ENCODE measurements at regions not wholly inside any gene's neighbourhood (a gene's known extent, or its start where the extent isn't known, plus 50 kb on each side); places are given as distances from the start of the nearest gene placed in this dataset.

DNA sequence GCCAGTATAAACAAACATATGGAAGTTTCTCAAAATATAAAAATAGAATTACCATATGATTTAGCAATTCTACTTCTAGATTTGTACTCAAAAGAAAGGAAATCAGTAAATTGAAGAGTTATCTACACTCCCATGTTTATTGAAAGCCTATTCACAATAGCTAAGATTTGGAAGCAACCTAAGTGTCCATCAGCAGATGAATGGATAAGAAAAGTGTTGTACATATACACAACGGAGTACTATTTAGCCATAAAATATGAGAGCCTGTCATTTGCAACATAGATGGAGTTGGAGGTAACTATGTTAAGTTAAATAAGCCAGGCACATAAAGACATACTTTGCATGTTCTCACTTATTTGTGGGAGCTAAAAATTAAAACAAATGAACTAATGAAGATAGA lies 257.8 kb downstream of the TEX13C start:
- TF ChIP-seq EZH2 (IDR thresholded peaks at IDR 0.05; ENCODE audit: borderline replicate concordance, low read depth, low read length, severe bottlenecking) (no peak), POLR2AphosphoS5 (IDR thresholded peaks at IDR 0.05; ENCODE audit: insufficient read depth, low read depth, low read length) (no peak), JUN (IDR thresholded peaks at IDR 0.05; ENCODE audit: borderline replicate concordance, insufficient read depth, insufficient read length, low read depth) (no peak), POLR2A (IDR thresholded peaks at IDR 0.05; ENCODE audit: low read depth, low read length) (no peak)
- TF ChIP-seq, protein P1, sequence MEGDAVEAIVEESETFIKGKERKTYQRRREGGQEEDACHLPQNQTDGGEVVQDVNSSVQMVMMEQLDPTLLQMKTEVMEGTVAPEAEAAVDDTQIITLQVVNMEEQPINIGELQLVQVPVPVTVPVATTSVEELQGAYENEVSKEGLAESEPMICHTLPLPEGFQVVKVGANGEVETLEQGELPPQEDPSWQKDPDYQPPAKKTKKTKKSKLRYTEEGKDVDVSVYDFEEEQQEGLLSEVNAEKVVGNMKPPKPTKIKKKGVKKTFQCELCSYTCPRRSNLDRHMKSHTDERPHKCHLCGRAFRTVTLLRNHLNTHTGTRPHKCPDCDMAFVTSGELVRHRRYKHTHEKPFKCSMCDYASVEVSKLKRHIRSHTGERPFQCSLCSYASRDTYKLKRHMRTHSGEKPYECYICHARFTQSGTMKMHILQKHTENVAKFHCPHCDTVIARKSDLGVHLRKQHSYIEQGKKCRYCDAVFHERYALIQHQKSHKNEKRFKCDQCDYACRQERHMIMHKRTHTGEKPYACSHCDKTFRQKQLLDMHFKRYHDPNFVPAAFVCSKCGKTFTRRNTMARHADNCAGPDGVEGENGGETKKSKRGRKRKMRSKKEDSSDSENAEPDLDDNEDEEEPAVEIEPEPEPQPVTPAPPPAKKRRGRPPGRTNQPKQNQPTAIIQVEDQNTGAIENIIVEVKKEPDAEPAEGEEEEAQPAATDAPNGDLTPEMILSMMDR (IDR thresholded peaks at IDR 0.05; ENCODE audit: extremely low read depth in 1 of 2, insufficient read depth in 1 of 2, low read depth in 1 of 2, low read length in 2 of 2), result no peak
